Suprapubic skin (tissue), 4 donors: ENCODE measurements at regions not wholly inside any gene's neighbourhood (a gene's known extent, or its start where the extent isn't known, plus 50 kb on each side); places are given as distances from the start of the nearest gene placed in this dataset.

Experiments
- CTCF ChIP-seq, 2 donors: fragments of 200-600 bp in 1 of 2; fragments of 450-650 bp in 1 of 2; sonication (generic) in 1 of 2; IDR thresholded peaks; one replicate each; pipeline ENCODE4 v1.5.1; 2016 to 2019; ENCODE audit warnings: antibody characterized with exemption in 2 of 2, mild to moderate bottlenecking in 1 of 2, moderate library complexity in 1 of 2
- EP300 ChIP-seq: sonication (generic); formaldehyde crosslinking; IDR thresholded peaks from one replicate; pipeline ENCODE4 v1.6.1; 2017; ENCODE audit warnings: antibody characterized with exemption
- POLR2AphosphoS5 ChIP-seq, 3 donors: sonication (generic); formaldehyde crosslinking; IDR thresholded peaks; one replicate each; pipeline ENCODE4 v1.6.1; 2017; ENCODE audit warnings: antibody characterized with exemption in 3 of 3

GRCh38 chr6:9754515-9754914, 660.4 kb downstream of the TFAP2A start:
- TF ChIP-seq POLR2AphosphoS5 (IDR thresholded peaks at IDR 0.05) (no peak), CTCF (IDR thresholded peaks at IDR 0.05) (no peak), EP300 (no peak)
